HFFc6 (cell line): ENCODE measurements at regions not wholly inside any gene's neighbourhood (a gene's known extent, or its start where the extent isn't known, plus 50 kb on each side); places are given as distances from the start of the nearest gene placed in this dataset.

ENCODE experiments used
- DNase-seq: peaks from one replicate; pipeline ENCODE4 v3.0.0-alpha.2; 2018
- H3K27ac Mint-ChIP-seq: 2 replicates; pipeline ENCODE4 v1.8.0; 2020; ENCODE audit warnings: mild to moderate bottlenecking, mixed read lengths
- H3K27me3 Mint-ChIP-seq: 2 replicates; pipeline ENCODE4 v1.8.0; 2021; ENCODE audit warnings: mild to moderate bottlenecking, moderate library complexity, mixed read lengths; ENCODE audit not compliant: insufficient read depth
- H3K36me3 Mint-ChIP-seq: 2 replicates; pipeline ENCODE4 v1.8.0; 2021; ENCODE audit warnings: low read depth, mixed read lengths
- H3K4me1 Mint-ChIP-seq: 2 replicates; pipeline ENCODE4 v1.8.0; 2020; ENCODE audit warnings: low read depth, mixed read lengths
- H3K4me3 Mint-ChIP-seq: 2 replicates; pipeline ENCODE4 v1.8.0; 2020; ENCODE audit warnings: mild to moderate bottlenecking, moderate library complexity, mixed read lengths
- H3K9me3 Mint-ChIP-seq: 2 replicates; pipeline ENCODE4 v1.8.0; 2020; ENCODE audit warnings: mild to moderate bottlenecking, mixed read lengths
- TF ChIP-seq, protein P1 (sequence below): fragments of 200-600 bp; sonication (generic); IDR thresholded peaks from 2 replicates; pipeline ENCODE4 v1.5.0; 2021; ENCODE audit warnings: antibody characterized with exemption, mild to moderate bottlenecking

DNA sequence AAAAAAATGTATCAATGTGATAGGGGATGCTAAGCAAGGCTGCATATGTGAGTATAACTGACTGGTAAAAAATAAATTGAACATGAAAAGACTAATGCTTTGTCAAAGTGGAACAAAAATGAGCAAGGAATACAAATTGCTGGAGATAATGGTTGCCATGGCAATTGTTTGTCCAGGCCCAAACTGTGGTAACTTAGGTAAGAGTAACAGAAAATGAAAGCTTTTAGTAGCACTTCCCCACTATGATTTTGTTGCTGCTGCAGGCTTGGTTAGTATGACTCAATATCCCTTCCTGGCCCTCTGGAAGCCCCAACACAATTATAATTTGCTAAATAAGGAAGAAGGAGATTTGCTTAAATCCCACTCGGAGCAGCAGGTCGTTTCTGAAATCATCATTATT lies 577.1 kb downstream of the DOK5 start:
- Mint-ChIP-seq H3K27me3 (no peaks in the 10 kb centered on the region), H3K4me1 (no peaks in the 10 kb centered on the region), H3K27ac (no peak overlapping the region), H3K36me3 (peaks cover 4% of the 10 kb centered on the region; the same call in 1 of the 2 replicates), H3K4me3 (no peak overlapping the region), H3K9me3 (peaks cover 51% of the 10 kb centered on the region)
- TF ChIP-seq, protein P1, sequence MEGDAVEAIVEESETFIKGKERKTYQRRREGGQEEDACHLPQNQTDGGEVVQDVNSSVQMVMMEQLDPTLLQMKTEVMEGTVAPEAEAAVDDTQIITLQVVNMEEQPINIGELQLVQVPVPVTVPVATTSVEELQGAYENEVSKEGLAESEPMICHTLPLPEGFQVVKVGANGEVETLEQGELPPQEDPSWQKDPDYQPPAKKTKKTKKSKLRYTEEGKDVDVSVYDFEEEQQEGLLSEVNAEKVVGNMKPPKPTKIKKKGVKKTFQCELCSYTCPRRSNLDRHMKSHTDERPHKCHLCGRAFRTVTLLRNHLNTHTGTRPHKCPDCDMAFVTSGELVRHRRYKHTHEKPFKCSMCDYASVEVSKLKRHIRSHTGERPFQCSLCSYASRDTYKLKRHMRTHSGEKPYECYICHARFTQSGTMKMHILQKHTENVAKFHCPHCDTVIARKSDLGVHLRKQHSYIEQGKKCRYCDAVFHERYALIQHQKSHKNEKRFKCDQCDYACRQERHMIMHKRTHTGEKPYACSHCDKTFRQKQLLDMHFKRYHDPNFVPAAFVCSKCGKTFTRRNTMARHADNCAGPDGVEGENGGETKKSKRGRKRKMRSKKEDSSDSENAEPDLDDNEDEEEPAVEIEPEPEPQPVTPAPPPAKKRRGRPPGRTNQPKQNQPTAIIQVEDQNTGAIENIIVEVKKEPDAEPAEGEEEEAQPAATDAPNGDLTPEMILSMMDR, result no peak
- DNase-seq, result no peak

DNA sequence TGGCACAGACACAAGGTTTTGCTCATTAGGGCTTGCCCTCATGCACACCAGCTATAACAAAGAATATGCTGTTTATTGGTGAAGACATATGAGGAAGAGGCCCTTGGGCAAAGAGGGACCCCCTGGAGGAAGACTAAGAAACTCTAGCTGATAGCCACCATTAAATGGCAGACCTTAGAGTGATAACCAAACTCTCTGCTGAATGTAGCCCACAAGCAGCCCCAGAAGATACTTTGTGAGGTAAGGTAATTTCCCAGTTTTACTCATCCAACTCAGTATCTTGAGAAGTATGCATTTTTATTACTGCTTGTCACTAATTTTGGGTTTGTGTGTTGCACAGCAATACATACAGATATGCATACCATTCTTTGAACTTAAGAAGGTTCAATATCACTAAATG lies 563.3 kb downstream of the DOK5 start:
- H3K9me3 Mint-ChIP-seq, result peaks cover 60% of the 10 kb centered on the region

GRCh38 chr20:55031971-55032370 lies 556.6 kb downstream of the DOK5 start:
- Mint-ChIP-seq H3K27me3 (no peaks in the 10 kb centered on the region), H3K4me1 (no peaks in the 10 kb centered on the region), H3K9me3 (peaks cover 53% of the 10 kb centered on the region), H3K36me3 (no peaks in the 10 kb centered on the region), H3K4me3 (no peak overlapping the region), H3K27ac (no peak overlapping the region)
- DNase-seq, result no peak
- TF ChIP-seq, protein P1, result no peak

More for the DNA sequence above, 563.3 kb downstream of the DOK5 start:
- H3K27ac Mint-ChIP-seq, result no peak overlapping the region
- H3K27me3 Mint-ChIP-seq, result no peaks in the 10 kb centered on the region
- TF ChIP-seq, protein P1, result no peak
- H3K4me3 Mint-ChIP-seq, result no peak overlapping the region
- H3K36me3 Mint-ChIP-seq, result no peaks in the 10 kb centered on the region; the same call in 1 of the 2 replicates
- no peak for DNase-seq
- no peaks in the 10 kb centered on the region for H3K4me1 Mint-ChIP-seq

DNA sequence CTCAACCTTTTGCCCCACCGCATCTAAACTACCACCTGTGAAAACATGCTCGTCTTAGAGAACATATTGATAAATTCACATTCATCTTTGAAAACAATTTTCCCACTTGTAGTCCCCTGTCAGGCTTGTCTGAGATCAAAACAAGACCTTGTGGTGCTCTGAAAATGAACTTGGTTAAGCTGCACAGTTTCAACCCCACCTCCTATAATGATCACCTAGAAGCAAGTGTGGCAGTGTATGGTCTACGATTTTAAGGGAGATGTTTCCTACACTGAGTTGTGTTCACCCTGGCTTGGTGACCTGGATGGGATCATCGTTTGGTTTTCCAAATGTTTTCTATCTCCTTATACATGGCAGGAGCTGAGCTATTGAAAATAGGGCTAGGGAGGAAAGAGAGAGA lies 539.4 kb downstream of the DOK5 start:
- no peak overlapping the region for H3K27ac Mint-ChIP-seq
- H3K27me3 Mint-ChIP-seq, result no peaks in the 10 kb centered on the region
- peaks cover 58% of the 10 kb centered on the region for H3K9me3 Mint-ChIP-seq
- H3K4me1 Mint-ChIP-seq, result no peaks in the 10 kb centered on the region
- TF ChIP-seq, protein P1, result no peak
- no peak for DNase-seq
- no peak overlapping the region for H3K4me3 Mint-ChIP-seq
- no peaks in the 10 kb centered on the region for H3K36me3 Mint-ChIP-seq

GRCh38 chr20:55010761-55011160 lies 535.4 kb downstream of the DOK5 start:
- no peaks in the 10 kb centered on the region for H3K27me3 Mint-ChIP-seq
- H3K4me1 Mint-ChIP-seq, result no peaks in the 10 kb centered on the region
- no peak overlapping the region for H3K4me3 Mint-ChIP-seq
- H3K27ac Mint-ChIP-seq, result no peak overlapping the region
- TF ChIP-seq, protein P1, result no peak
- DNase-seq, result no peak
- no peaks in the 10 kb centered on the region for H3K36me3 Mint-ChIP-seq
- peaks cover 49% of the 10 kb centered on the region for H3K9me3 Mint-ChIP-seq

DNA sequence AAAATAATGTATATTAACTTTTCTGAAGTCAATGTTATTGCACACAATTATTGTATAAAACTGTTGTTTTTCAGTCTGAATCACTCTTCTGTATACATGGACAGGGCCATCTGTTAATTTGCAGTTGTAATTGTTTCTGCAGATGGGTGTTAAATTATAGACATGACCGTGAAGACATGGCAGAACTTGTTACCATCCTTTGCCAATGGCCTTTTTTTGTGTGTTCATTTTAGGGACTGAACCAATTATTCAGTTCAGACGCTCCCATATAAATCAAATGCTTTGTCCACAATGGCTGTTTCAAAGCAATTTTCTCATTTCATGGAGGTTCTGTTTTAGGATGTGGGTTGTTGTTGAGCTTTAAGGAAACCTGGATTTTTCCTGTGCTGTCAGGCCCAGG lies 533.7 kb downstream of the DOK5 start:
- DNase-seq, result no peak
- TF ChIP-seq, protein P1, result no peak
- Mint-ChIP-seq H3K4me1 (no peaks in the 10 kb centered on the region), H3K4me3 (no peak overlapping the region), H3K27me3 (no peaks in the 10 kb centered on the region), H3K36me3 (no peaks in the 10 kb centered on the region), H3K27ac (no peak overlapping the region), H3K9me3 (peaks cover 54% of the 10 kb centered on the region)
